ENCODE measurements at regions not wholly inside any gene's neighbourhood (a gene's known extent, or its start where the extent isn't known, plus 50 kb on each side); places are given as distances from the start of the nearest gene placed in this dataset.
A peak's percentile ranks its signal among the peaks of the same experiment; 100 is the strongest.

DNA sequence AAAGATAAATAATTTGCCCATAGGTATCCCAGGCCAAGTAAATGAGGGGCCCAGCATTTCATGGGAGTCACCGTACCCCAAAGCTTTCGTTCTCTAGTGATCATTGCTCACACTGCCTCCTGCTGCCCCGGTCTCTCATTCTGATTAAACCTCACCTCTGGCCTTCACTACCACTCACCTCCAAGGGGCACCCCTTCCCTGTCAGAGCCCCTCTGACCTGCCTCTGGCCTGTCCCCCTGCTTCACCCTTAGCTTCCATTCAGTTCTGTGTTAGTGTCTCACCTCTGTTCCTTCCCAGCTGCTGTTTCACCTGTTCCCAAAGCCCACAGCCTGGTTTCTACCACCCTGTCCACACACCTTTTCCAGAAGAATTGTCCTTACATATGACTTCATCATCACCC, 150.3 kb upstream of the E2F8 start:
- H3K27me3 ChIP-seq, result no peaks in the 10 kb centered on the region
- H4K20me1 ChIP-seq (ENCODE audit: insufficient read depth, poor library complexity, severe bottlenecking), result no peaks in the 10 kb centered on the region
- no peak for DNase-seq (ENCODE audit: low spot score)
- no peaks in the 10 kb centered on the region for H3K36me3 ChIP-seq (replicated peaks; ENCODE audit: insufficient read depth, low read depth)
- H3K27ac ChIP-seq, result no peak overlapping the region
- no peaks in the 10 kb centered on the region for H3K9me2 ChIP-seq (replicated peaks; ENCODE audit: insufficient read depth)
- TF ChIP-seq EZH2 (IDR thresholded peaks at IDR 0.05; ENCODE audit: borderline replicate concordance) (no peak), EZH2phosphoT487 (IDR thresholded peaks at IDR 0.05; ENCODE audit: low read depth, severe bottlenecking, unreplicated experiment) (no peak)
- TF ChIP-seq, protein P1, sequence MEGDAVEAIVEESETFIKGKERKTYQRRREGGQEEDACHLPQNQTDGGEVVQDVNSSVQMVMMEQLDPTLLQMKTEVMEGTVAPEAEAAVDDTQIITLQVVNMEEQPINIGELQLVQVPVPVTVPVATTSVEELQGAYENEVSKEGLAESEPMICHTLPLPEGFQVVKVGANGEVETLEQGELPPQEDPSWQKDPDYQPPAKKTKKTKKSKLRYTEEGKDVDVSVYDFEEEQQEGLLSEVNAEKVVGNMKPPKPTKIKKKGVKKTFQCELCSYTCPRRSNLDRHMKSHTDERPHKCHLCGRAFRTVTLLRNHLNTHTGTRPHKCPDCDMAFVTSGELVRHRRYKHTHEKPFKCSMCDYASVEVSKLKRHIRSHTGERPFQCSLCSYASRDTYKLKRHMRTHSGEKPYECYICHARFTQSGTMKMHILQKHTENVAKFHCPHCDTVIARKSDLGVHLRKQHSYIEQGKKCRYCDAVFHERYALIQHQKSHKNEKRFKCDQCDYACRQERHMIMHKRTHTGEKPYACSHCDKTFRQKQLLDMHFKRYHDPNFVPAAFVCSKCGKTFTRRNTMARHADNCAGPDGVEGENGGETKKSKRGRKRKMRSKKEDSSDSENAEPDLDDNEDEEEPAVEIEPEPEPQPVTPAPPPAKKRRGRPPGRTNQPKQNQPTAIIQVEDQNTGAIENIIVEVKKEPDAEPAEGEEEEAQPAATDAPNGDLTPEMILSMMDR (IDR thresholded peaks at IDR 0.05; ENCODE audit: poor library complexity), result no peak
- no peak overlapping the region for H3K4me3 ChIP-seq
- H2AFZ ChIP-seq, result no peak overlapping the region
- no peaks in the 10 kb centered on the region for H3K79me2 ChIP-seq
- H3K4me2 ChIP-seq, result no peak overlapping the region
- peaks cover 11% of the 10 kb centered on the region for H3K4me1 ChIP-seq (ENCODE audit: insufficient read depth)
- H3K9me3 ChIP-seq (ENCODE audit: low read depth), result no peaks in the 10 kb centered on the region
- 67% methylated on average over 3 of the region's 3 CpGs for WGBS (ENCODE audit: low lambda C conversion rate, missing lambda C conversion rate)

- Histone ChIP-seq H3K79me2 (no peaks in the 10 kb centered on the region), H2AFZ (no peak overlapping the region), H4K20me1 (ENCODE audit: insufficient read depth, poor library complexity, severe bottlenecking) (no peaks in the 10 kb centered on the region), H3K9me2 (replicated peaks; ENCODE audit: insufficient read depth) (no peaks in the 10 kb centered on the region), H3K27me3 (no peaks in the 10 kb centered on the region), H3K36me3 (replicated peaks; ENCODE audit: insufficient read depth, low read depth) (no peaks in the 10 kb centered on the region), H3K4me2 (no peak overlapping the region), H3K4me3 (no peak overlapping the region), H3K9me3 (ENCODE audit: low read depth) (no peaks in the 10 kb centered on the region), H3K4me1 (ENCODE audit: insufficient read depth) (peaks cover 11% of the 10 kb centered on the region), H3K27ac (peak overlapping the region; percentile 61)
- TF ChIP-seq EZH2 (IDR thresholded peaks at IDR 0.05; ENCODE audit: borderline replicate concordance), result no peak
- no peak for TF ChIP-seq EZH2phosphoT487 (IDR thresholded peaks at IDR 0.05; ENCODE audit: low read depth, severe bottlenecking, unreplicated experiment)
- TF ChIP-seq, protein P1 (IDR thresholded peaks at IDR 0.05; ENCODE audit: poor library complexity), result no peak
- DNase-seq (ENCODE audit: low spot score), result peak; percentile 16
- WGBS (ENCODE audit: low lambda C conversion rate, missing lambda C conversion rate), result 80% methylated on average over 3 of the region's 3 CpGs
Observed at GRCh38 chr11:19389787-19390303, 149.1 kb upstream of the E2F8 start.

GRCh38 chr11:19382131-19382611, 141.4 kb upstream of the E2F8 start:
- no peaks in the 10 kb centered on the region for H4K20me1 ChIP-seq (ENCODE audit: insufficient read depth, poor library complexity, severe bottlenecking)
- H3K79me2 ChIP-seq, result no peaks in the 10 kb centered on the region
- TF ChIP-seq EZH2 (IDR thresholded peaks at IDR 0.05; ENCODE audit: borderline replicate concordance) (no peak), EZH2phosphoT487 (IDR thresholded peaks at IDR 0.05; ENCODE audit: low read depth, severe bottlenecking, unreplicated experiment) (no peak)
- TF ChIP-seq, protein P1 (IDR thresholded peaks at IDR 0.05; ENCODE audit: poor library complexity), result no peak
- no peak for DNase-seq (ENCODE audit: low spot score)
- H3K4me3 ChIP-seq, result no peak overlapping the region
- H3K36me3 ChIP-seq (replicated peaks; ENCODE audit: insufficient read depth, low read depth), result no peaks in the 10 kb centered on the region
- H3K4me2 ChIP-seq, result no peak overlapping the region
- 87% methylated on average over 16 of the region's 16 CpGs for WGBS (ENCODE audit: low lambda C conversion rate, missing lambda C conversion rate)
- H3K27ac ChIP-seq, result no peak overlapping the region
- H3K9me2 ChIP-seq (replicated peaks; ENCODE audit: insufficient read depth), result no peaks in the 10 kb centered on the region
- no peaks in the 10 kb centered on the region for H3K4me1 ChIP-seq (ENCODE audit: insufficient read depth)
- H3K9me3 ChIP-seq (ENCODE audit: low read depth), result no peaks in the 10 kb centered on the region
- H2AFZ ChIP-seq, result no peak overlapping the region
- H3K27me3 ChIP-seq, result no peaks in the 10 kb centered on the region
